GM12892 (cell line): ENCODE measurements at regions not wholly inside any gene's neighbourhood (a gene's known extent, or its start where the extent isn't known, plus 50 kb on each side); places are given as distances from the start of the nearest gene placed in this dataset.

ENCODE experiments used
- POLR2A ChIP-seq: IDR thresholded peaks from 2 replicates; pipeline ENCODE4 v1.6.1; 2011; ENCODE audit warnings: low read depth, low read length, control low read depth
- POLR2AphosphoS5 ChIP-seq: IDR thresholded peaks from 2 replicates; pipeline ENCODE4 v1.6.1; 2011; ENCODE audit warnings: low read depth, low read length, control low read depth
- TAF1 ChIP-seq: IDR thresholded peaks from 2 replicates; pipeline ENCODE4 v1.6.1; 2011; ENCODE audit warnings: low read depth, mild to moderate bottlenecking, control low read depth, low read length, borderline replicate concordance

DNA sequence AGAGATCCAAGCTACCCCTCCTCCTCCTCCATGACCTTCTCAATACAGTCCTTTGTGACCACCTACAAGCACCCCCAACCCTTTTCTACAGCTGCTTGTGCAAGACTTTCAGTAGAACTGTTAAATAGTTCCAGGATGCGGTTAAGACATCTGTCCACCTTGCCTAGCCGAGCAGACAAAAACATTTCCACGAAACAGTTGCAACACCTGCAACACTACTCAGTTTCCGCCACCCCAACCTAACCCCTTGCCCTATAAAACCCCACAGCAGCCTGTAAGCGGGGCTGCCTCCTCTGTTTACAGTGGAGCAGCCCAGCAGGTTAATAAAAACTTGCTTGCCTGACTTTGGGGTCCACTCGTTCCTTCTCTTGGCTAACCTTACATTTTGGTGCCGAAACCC, 1803.5 kb upstream of the CDH6 start:
- TF ChIP-seq POLR2A (no peak), POLR2AphosphoS5 (no peak), TAF1 (no peak)
